NCI-H2227 (cell line): ENCODE measurements at regions not wholly inside any gene's neighbourhood (a gene's known extent, or its start where the extent isn't known, plus 50 kb on each side); places are given as distances from the start of the nearest gene placed in this dataset.

Source experiments
- DNase-seq: peaks from one replicate; lab custom pipeline; 2025; ENCODE audit not compliant: unreplicated experiment; lab: John Stamatoyannopoulos, UW

- DNase-seq = no peak
These were observed 1110.9 kb downstream of the NLGN4X start for GRCh38 chrX:5117816-5118215.

- DNase-seq = no peak
These were observed 1115.5 kb downstream of the NLGN4X start for GRCh38 chrX:5113128-5113527.

- DNase-seq = no peak
These were observed 1128.7 kb downstream of the NLGN4X start for GRCh38 chrX:5100004-5100403.

GRCh38 chrX:5086388-5086787 lies 1142.3 kb downstream of the NLGN4X start:
- no peak for DNase-seq

GRCh38 chrX:5084279-5084678 lies 1144.4 kb downstream of the NLGN4X start:
- no peak for DNase-seq

GRCh38 chrX:5082705-5083104 lies 1146.0 kb downstream of the NLGN4X start:
- no peak for DNase-seq

GRCh38 chrX:5080791-5081190 lies 1147.9 kb downstream of the NLGN4X start:
- no peak for DNase-seq

GRCh38 chrX:5068550-5068949 lies 1160.1 kb downstream of the NLGN4X start:
- DNase-seq = no peak

- DNase-seq = no peak
These were observed 1170.9 kb downstream of the NLGN4X start for GRCh38 chrX:5057786-5058185.

- no peak for DNase-seq
These were observed 1173.8 kb downstream of the NLGN4X start for GRCh38 chrX:5054852-5055251.

GRCh38 chrX:5051831-5052491 lies 1176.7 kb downstream of the NLGN4X start:
- no peak for DNase-seq

GRCh38 chrX:5042563-5042962 lies 1186.1 kb downstream of the NLGN4X start:
- no peak for DNase-seq

- DNase-seq = no peak
These were observed 1196.9 kb downstream of the NLGN4X start for GRCh38 chrX:5031792-5032191.

- no peak for DNase-seq
These were observed 1213.2 kb downstream of the NLGN4X start for GRCh38 chrX:5015451-5015850.

- DNase-seq = no peak
These were observed 1233.8 kb downstream of the NLGN4X start for GRCh38 chrX:4994855-4995254.

- no peak for DNase-seq
These were observed 1250.1 kb downstream of the NLGN4X start for GRCh38 chrX:4978613-4979012.

GRCh38 chrX:4971646-4972045 lies 1257.0 kb downstream of the NLGN4X start:
- DNase-seq = no peak

GRCh38 chrX:4964112-4964511 lies 1250.7 kb upstream of the PRKX start:
- no peak for DNase-seq

GRCh38 chrX:4963432-4963831 lies 1250.0 kb upstream of the PRKX start:
- no peak for DNase-seq

GRCh38 chrX:4944767-4945166 lies 1231.3 kb upstream of the PRKX start:
- no peak for DNase-seq

- DNase-seq = no peak
These were observed 1222.9 kb upstream of the PRKX start for GRCh38 chrX:4936315-4936714.

- no peak for DNase-seq
These were observed 1222.4 kb upstream of the PRKX start for GRCh38 chrX:4935846-4936245.

- DNase-seq = no peak
These were observed 1222.0 kb upstream of the PRKX start for GRCh38 chrX:4935401-4935800.
